ENCODE measurements at regions not wholly inside any gene's neighbourhood (a gene's known extent, or its start where the extent isn't known, plus 50 kb on each side); places are given as distances from the start of the nearest gene placed in this dataset.

DNA sequence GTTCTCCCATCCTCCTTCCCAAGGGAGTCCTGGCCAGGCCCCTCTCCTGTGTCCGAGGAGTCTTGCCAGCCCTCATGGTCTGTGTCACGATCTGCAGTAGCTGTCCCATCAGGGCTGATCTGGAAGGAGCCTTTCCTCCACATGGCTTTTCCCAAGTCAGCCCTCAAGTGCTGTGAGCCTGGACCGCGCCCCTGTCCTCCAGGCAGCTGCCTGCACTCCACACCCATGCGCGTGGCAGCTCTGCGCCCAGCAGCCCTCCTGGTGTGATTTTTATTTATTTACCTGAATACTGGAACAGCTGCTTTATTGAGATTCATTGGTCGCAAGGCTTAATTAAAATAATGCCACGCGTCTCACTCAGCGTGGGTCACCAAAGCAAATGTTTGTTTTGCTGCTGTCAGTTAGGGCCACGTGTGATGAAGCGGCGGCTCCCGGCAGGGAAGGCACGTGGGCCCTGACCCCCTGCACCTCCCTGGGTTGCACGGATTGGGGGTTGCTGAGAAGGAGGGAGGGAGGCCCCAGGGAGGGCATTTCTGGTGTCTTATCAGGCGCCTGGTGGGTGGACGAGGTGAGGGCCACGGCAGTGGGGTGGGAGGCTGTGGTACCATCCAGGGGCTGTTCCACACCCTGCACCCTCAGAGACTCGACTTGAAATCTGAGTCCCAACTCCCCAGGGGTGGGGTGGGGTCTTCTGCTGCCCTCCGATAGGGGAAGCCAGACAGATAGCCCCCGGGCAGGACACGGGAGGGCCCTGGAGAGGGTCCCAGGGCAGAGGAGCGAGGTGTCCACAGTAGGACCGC is 206.3 kb upstream of the C14orf180 start:
- in situ Hi-C loops (cut with MboI; ENCODE audit: low pct_unique_long_range_greater_than_20kb in 2 of 9, low sequenced_read_pairs in 9 of 9, unreplicated experiment in 9 of 9): no loop called here
- no peak overlapping the region for H3K4me3 ChIP-seq
- peak in 5 of 8 experiments; percentile 40 to 53 (median 47) for ATAC-seq (replicated peaks in 6 of 8)
- H3K27ac ChIP-seq: no peak overlapping the region
- WGBS, 10 experiments: 30 to 85% (median 67%) methylated on average over 2 to 7 of the region's 26 CpGs; no CpG with 5 or more reads in 3 of the 10 experiments
- peaks cover 27 to 39% of the 10 kb centered on the region in 2 donors for H3K4me1 ChIP-seq (replicated peaks in 1 of 2)

DNA sequence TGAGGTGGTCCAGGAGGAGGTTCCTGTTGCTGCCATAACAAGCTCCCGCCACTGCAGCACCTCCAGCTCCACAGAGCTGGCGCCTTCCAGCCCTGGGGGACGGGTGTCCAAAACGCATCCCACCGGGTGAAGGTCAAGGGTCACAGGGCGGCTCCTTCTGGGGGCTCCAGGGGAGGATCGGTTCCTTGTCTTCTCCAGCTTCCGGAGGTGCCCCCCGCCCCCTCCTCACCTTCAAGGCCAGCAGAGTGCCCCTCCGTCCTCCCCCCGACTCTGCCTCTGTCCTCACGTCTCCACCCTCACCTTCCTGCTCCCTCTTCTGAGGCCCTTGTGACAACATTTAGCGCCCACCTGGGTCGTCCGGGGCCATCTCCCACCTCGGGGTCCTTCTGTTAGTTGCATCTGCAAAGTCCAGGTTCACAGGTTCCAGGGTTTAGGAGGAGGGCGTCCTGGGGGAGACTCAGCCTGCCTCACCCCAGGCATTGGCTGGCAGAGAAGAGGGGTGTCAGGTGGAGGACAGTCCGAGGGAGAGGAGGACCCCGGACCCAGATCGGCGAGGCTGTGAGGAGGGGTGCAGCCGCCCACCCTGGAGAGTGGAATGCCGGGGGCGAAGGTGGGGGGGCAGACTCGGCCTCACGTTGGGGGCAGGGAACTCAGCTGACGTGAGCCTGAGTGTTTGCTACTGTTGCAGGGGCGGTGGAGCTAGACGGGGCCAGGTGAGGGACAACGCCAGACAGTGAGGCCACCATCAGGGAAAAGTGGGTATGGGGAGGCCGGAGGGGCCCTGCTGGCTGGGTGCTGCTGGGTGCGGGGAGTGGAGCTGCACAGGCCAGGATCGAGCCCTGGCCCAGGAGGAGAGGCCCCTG is 205.5 kb upstream of the C14orf180 start:
- in situ Hi-C loops (cut with MboI; ENCODE audit: low pct_unique_long_range_greater_than_20kb in 2 of 9, low sequenced_read_pairs in 9 of 9, unreplicated experiment in 9 of 9): no loop called here
- H3K4me3 ChIP-seq: no peak overlapping the region

DNA sequence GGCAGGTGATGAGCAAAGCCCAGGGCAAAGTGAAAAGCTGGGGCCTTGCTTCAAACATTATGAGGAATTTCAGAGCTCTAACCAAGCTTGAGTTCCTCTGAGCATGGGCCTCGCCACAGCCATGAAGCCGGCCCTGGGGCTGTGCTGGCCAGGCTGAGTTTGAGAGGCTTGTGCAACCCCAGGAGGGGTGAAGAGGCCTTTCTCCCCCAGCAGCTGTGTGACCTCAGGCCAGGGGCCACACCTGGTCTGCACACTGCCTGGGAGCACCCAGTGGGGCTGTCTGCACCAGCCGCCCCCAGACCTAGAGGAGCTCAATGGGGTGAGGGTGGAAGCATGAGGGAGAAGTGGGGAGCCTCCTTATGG is 204.9 kb upstream of the C14orf180 start:
- no peak overlapping the region for H3K27ac ChIP-seq
- in situ Hi-C loops (cut with MboI; ENCODE audit: low pct_unique_long_range_greater_than_20kb in 2 of 9, low sequenced_read_pairs in 9 of 9, unreplicated experiment in 9 of 9): no loop called here
- peaks cover 28 to 43% of the 10 kb centered on the region in 2 donors for H3K4me1 ChIP-seq (replicated peaks in 1 of 2)
- WGBS, 10 experiments: no CpG with 5 or more reads among the region's 3 CpGs
- H3K4me3 ChIP-seq: no peak overlapping the region
- no peak for ATAC-seq (replicated peaks in 6 of 8)

More for the DNA sequence above, 205.5 kb upstream of the C14orf180 start:
- no peak for ATAC-seq (replicated peaks in 6 of 8)
- no peak overlapping the region for H3K27ac ChIP-seq
- H3K4me1 ChIP-seq (replicated peaks in 1 of 2): peaks cover 27 to 39% of the 10 kb centered on the region in 2 donors
- WGBS, 10 experiments: 85 to 92% methylated on average over 4 of the region's 33 CpGs; no CpG with 5 or more reads in 8 of the 10 experiments

DNA sequence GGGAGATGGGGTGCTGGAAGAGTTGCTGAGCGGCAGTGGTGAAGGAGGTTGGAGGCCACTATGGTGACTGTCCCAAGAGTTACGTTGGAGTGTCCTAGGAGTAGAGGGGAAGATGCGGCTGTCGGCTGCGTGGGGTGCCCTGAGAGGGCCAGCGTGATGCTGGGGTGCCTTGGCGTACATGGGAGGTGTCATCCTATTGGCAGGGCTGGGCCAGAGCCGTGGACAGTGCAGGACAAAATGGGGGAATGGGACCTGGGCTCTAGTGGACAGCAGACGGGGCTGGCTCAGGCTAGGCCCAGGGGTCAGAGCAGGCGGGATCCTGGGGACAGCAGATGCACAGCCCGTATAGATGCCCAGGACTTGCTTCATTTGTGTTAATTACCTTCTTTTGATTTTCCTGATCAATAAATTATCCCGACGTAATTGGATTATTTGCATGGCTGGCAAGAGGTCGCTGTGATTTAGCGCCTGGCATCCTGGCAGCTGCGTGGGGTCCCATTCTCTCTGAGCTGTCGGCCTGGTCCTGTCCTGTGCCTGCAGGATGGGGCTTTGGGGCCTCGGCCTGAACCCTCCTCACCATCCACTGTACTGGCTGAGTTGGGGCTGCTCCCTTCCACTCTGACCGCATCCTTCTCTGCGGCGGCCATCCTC is 203.9 kb upstream of the C14orf180 start:
- 79 to 100% (median 91%) methylated on average over 2 to 7 of the region's 21 CpGs; no CpG with 5 or more reads in 5 of the 10 experiments for WGBS, 10 experiments
- Histone ChIP-seq H3K4me1 (replicated peaks in 1 of 2) (peaks cover 18 to 37% of the 10 kb centered on the region in 2 donors), H3K4me3 (no peak overlapping the region), H3K27ac (no peak overlapping the region)
- in situ Hi-C loops (cut with MboI; ENCODE audit: low pct_unique_long_range_greater_than_20kb in 2 of 9, low sequenced_read_pairs in 9 of 9, unreplicated experiment in 9 of 9): no loop called here
- ATAC-seq (replicated peaks in 6 of 8): no peak

DNA sequence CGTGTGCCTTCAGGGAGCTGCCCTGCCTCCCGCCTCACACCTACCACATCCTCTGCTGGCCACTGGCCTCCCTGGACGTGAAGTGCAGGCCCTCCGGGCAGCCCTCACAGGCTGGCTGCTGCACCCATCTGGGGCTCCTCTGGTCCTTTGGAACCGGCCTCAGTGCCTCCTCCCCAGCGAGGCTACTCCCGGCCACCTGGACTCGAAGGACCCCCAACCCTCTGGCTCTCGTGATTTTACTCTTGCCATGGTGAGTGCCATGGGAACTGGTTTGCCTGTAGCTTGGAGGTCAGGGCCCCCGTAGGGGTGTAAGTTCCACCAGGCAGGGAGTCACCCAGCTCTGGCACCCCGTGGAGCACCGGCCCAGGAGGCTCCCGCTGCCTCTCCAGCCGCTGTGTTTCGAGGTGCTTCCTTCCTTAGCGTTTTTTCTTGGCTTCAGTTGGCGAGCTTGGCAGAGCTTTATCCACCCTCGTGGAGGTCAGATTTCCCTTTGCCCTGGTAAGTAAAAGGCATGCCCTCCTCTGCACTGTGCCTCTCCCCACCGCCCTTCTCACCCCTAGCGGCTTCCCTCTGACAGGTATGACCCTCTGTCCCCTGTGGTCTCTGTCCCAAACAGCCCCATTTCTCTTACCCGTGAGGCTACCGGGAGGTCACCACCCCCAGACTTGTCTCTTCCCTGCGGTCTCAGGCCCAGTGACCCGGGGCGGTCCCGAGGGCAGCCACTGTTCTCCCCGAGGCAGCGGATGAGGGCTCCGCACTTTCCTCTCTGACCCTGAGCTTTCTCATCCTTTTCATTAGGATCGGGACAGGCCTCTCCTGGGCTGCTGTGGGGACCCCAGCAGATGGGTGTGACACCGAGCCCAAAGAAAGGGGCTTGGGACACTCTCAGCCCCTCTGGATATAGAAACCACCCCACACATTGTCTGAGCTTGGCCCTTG is 203.1 kb upstream of the C14orf180 start:
- ATAC-seq (replicated peaks in 6 of 8): no peak
- H3K4me1 ChIP-seq (replicated peaks in 1 of 2): peaks cover 18 to 37% of the 10 kb centered on the region in 2 donors
- H3K4me3 ChIP-seq: no peak overlapping the region
- in situ Hi-C loops (cut with MboI; ENCODE audit: low pct_unique_long_range_greater_than_20kb in 2 of 9, low sequenced_read_pairs in 9 of 9, unreplicated experiment in 9 of 9): no loop called here
- no peak overlapping the region for H3K27ac ChIP-seq
- WGBS, 10 experiments: 50 to 100% (median 76%) methylated on average over 1 to 16 of the region's 31 CpGs; no CpG with 5 or more reads in 6 of the 10 experiments

DNA sequence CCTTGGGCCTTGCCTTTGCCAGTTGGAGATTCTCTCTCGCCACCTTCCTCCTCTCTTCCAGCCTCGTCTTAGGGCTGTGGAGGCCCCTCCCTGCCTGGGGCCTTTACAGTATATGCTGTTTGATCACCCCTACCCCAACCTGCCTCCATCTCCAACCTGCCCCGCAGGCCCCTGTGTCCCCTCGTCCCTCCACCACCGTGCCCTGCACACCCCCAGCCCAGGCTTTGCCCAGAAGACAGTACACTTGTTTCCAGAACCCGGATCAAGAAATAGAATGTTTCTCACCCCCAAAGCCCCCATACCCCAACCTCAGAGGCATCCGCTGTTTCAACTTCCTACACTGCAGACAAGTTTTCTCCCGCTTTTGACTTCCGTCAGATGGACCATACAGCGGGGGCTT is 202.3 kb upstream of the C14orf180 start:
- WGBS, 10 experiments: 90 to 100% (median 100%) methylated on average over 2 to 4 of the region's 10 CpGs; no CpG with 5 or more reads in 6 of the 10 experiments
- no peak overlapping the region for H3K4me3 ChIP-seq
- ATAC-seq (replicated peaks in 6 of 8): no peak
- H3K27ac ChIP-seq: no peak overlapping the region
- in situ Hi-C loops (cut with MboI; ENCODE audit: low pct_unique_long_range_greater_than_20kb in 2 of 9, low sequenced_read_pairs in 9 of 9, unreplicated experiment in 9 of 9): no loop called here
- H3K4me1 ChIP-seq (replicated peaks in 1 of 2): peaks cover 18 to 37% of the 10 kb centered on the region in 2 donors

DNA sequence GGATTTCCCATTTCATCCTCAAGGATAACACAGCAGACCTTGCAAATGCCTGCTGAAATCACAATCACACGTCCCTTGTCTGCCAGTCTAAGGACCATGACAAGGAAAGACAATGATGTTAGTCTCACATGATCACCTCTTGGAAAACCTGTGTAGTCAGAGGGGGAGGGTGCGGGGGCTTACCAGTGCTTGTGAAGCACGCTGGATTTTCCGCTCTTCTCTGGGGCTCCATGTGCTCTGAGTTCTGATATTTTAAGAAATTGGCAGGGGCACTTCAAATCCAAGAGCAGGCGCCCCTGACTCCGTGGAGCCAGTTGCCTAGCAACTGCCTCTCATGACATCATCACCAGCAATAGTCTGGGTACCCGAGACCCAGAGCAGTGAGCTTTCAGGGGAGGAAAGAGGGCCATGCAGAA is 200.9 kb upstream of the C14orf180 start:
- peak in 5 of 8 experiments; percentile 70 to 79 (median 74) for ATAC-seq (replicated peaks in 6 of 8)
- no peak overlapping the region for H3K4me3 ChIP-seq
- in situ Hi-C loops (cut with MboI; ENCODE audit: low pct_unique_long_range_greater_than_20kb in 2 of 9, low sequenced_read_pairs in 9 of 9, unreplicated experiment in 9 of 9): no loop called here
- 0 to 79% (median 33%) methylated on average over 1 to 6 of the region's 7 CpGs; no CpG with 5 or more reads in 3 of the 10 experiments for WGBS, 10 experiments
- H3K27ac ChIP-seq: peak overlapping the region in 1 of 2 donors; percentile 74
- peaks cover 31 to 40% of the 10 kb centered on the region in 2 donors for H3K4me1 ChIP-seq (replicated peaks in 1 of 2)

DNA sequence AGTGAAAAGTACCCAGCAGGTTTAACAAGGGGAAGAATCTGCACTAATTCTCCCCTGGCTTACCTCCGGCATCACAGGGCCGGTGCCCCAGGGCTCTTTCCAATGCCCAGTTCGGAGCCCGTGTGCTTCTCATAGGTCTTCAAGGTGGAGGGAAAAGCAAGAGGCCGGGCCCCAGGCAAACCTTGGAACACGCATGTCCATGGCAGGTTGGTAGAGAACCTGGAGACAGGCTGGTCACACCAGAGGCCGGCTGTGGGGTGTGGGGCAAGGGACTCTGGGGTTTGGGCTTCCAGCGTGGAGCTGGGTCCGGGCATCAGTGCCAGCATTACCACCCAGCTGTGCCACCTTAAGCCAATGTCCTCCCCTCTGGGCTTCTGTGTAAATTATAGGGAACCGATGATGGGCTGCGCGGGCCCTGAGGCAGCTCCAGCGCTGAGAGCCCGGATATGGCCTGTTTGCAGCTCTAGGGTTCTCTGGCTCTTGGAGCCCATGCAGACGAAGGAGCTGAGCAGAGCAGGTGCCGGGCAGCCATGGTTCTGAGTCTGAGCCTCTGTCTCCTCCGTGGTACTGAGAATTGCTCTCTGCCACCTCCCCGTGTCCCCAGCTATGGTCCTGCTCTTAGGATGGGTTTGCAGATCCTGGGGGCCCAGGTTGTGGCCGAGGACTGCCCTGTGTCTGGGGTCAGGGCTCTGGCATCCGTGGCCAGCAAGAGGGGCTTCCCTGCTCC is 197.0 kb upstream of the C14orf180 start:
- 0 to 100% (median 86%) methylated on average over 1 to 10 of the region's 20 CpGs for WGBS, 10 experiments
- no peak for ATAC-seq (replicated peaks in 6 of 8)
- Histone ChIP-seq H3K4me3 (no peak overlapping the region), H3K27ac (peak overlapping the region; percentile 69 to 88), H3K4me1 (replicated peaks in 1 of 2) (peaks cover 61 to 70% of the 10 kb centered on the region in 2 donors)
- in situ Hi-C loops (cut with MboI; ENCODE audit: low pct_unique_long_range_greater_than_20kb in 2 of 9, low sequenced_read_pairs in 9 of 9, unreplicated experiment in 9 of 9): no loop called here

DNA sequence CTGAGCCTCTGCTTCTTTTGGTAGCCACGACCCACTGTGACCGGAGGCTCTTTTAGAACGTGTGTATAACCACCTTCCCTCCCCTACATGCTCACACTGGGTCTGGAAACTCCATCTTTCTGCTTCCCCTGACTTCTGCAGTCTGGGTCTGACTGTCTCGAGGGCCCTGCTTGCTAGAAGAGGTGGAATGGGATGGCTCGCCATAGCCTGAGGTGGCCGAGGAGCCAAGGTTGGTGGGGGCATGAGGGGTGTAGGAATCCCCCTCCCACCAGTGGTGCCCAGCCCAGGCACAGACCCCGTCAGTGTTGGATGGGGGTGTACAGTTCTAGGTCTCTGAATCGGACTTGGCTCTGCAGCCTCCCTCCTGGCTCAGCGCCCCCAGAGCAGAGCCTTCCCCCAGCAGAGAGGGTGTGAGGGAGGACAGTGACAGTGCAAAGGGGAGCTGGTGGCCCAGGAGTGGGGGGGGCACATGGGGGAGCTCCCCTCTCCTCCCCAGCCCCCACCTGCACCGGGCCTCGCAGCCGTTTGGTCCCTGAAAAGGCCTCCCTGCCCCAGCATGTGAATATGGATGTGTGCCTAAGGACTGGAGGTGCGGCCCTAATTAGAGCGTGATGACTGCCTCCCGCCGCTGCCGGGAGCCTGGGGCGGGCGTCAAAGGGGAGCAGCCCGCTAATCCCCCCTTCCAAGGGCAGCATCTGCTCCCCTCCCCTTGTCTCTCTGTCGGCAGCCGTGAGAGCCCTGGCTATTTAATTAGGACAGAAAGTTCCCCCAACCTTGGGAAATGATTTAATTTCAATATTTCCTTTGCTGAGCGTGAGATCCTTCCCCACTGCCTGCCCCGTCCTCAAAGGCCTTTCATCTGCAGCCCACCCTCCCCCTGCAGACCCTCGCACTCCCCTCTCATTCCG is 196.2 kb upstream of the C14orf180 start:
- peak in 7 of 8 experiments; percentile 33 to 66 (median 63) for ATAC-seq (replicated peaks in 6 of 8)
- WGBS, 10 experiments: 30 to 80% (median 65%) methylated on average over 1 to 2 of the region's 26 CpGs; no CpG with 5 or more reads in 6 of the 10 experiments
- in situ Hi-C loops (cut with MboI; ENCODE audit: low pct_unique_long_range_greater_than_20kb in 2 of 9, low sequenced_read_pairs in 9 of 9, unreplicated experiment in 9 of 9): no loop called here
- Histone ChIP-seq H3K4me3 (no peak overlapping the region), H3K4me1 (replicated peaks in 1 of 2) (peaks cover 59 to 68% of the 10 kb centered on the region in 2 donors), H3K27ac (peak overlapping the region; percentile 69 to 88)

DNA sequence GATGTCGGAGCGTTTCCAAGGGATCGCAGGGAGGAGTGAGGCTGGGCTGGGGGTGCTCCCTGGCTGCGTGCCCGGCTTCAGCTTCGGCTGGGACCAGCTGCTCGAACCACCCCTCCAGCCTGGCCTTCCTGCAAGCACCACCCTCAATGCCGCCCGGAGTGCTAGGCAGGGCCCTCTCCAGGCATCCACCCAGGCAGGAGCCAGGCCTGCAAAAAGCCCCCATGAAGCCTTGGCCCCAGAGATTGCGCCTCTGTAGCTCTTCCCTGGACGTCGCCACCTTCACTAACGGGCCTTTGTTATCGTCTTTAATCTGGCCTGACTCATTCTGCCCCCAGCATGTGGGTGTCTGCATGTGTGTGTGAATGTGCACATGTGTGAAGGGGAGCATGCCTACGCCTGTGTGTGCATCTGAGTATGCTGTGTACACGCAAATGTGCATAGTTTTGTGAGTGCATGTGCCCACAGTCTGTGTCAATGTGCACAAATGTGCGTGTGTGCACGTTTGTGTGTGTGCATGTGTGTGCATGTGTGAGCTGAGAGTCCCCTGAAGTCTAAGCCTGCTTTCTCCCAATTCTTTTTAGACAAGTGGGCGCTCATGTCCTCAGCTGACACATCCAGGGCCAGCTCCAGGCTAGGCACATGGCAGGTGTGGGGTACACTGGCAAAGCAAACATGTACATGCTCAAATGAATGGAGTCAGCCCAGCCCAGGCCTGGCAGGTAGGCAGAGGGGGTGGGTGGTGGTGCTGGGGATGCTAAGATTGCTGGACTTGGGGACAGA is 195.4 kb upstream of the C14orf180 start:
- ATAC-seq (replicated peaks in 6 of 8): peak in 7 of 8 experiments; percentile 23 to 81 (median 60)
- WGBS, 10 experiments: 17 to 90% (median 48%) methylated on average over 2 to 7 of the region's 19 CpGs; no CpG with 5 or more reads in 5 of the 10 experiments
- Histone ChIP-seq H3K4me3 (no peak overlapping the region), H3K4me1 (replicated peaks in 1 of 2) (peaks cover 51 to 62% of the 10 kb centered on the region in 2 donors), H3K27ac (peak overlapping the region; percentile 69 to 88)
- in situ Hi-C loops (cut with MboI; ENCODE audit: low pct_unique_long_range_greater_than_20kb in 2 of 9, low sequenced_read_pairs in 9 of 9, unreplicated experiment in 9 of 9): no loop called here

All from motor neuron (in vitro differentiated cells).